Body of pancreas (tissue), 4 donors: ENCODE measurements at regions not wholly inside any gene's neighbourhood (a gene's known extent, or its start where the extent isn't known, plus 50 kb on each side); places are given as distances from the start of the nearest gene placed in this dataset.

Source experiments
- POLR2A ChIP-seq, 3 donors: fragments of 450-650 bp; IDR thresholded peaks; one replicate each; pipeline ENCODE4 v1.6.1; 2016; ENCODE audit warnings: antibody characterized with exemption in 3 of 3, mild to moderate bottlenecking in 2 of 3
- TF ChIP-seq, protein P1 (sequence below), 7 experiments: fragments of 450-650 bp in 4 of 7; fragments of 200-600 bp in 3 of 7; sonication (generic) in 3 of 7; IDR thresholded peaks; one replicate each; pipeline ENCODE4 v1.5.1; 2016 to 2019; ENCODE audit warnings: antibody characterized with exemption in 7 of 7

DNA sequence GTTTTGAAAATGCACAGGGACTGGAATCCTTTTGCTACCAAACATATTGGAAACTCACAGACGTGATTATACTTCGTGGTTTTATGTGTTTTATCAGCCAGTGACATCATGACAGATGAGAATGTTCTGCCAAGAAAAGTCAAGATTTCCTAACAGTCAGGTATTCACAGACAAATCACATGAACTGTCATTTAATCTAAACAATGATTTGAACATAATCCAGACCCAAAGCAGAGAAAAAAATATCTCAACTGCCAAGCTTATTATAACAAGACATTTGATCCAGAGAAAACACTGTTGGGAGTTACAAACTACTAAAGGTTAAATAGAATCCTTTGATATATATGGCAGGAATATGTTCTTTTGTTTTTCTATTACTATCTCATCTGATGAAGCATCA is 635.9 kb upstream of the FRG1 start:
- TF ChIP-seq, protein P1, sequence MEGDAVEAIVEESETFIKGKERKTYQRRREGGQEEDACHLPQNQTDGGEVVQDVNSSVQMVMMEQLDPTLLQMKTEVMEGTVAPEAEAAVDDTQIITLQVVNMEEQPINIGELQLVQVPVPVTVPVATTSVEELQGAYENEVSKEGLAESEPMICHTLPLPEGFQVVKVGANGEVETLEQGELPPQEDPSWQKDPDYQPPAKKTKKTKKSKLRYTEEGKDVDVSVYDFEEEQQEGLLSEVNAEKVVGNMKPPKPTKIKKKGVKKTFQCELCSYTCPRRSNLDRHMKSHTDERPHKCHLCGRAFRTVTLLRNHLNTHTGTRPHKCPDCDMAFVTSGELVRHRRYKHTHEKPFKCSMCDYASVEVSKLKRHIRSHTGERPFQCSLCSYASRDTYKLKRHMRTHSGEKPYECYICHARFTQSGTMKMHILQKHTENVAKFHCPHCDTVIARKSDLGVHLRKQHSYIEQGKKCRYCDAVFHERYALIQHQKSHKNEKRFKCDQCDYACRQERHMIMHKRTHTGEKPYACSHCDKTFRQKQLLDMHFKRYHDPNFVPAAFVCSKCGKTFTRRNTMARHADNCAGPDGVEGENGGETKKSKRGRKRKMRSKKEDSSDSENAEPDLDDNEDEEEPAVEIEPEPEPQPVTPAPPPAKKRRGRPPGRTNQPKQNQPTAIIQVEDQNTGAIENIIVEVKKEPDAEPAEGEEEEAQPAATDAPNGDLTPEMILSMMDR (IDR thresholded peaks at IDR 0.05), result no peak
- no peak for TF ChIP-seq POLR2A (IDR thresholded peaks at IDR 0.05)
